AG09319 (cell line): ENCODE measurements at regions not wholly inside any gene's neighbourhood (a gene's known extent, or its start where the extent isn't known, plus 50 kb on each side); places are given as distances from the start of the nearest gene placed in this dataset.
"Not testable (repeated sequence)": the region's sequence is repeated elsewhere in the genome, so short reads cannot be mapped to it uniquely, and the experiment has no call there.

Experiments
- DNase-seq: peaks from one replicate; pipeline ENCODE4 v3.0.0-alpha.2; 2010; ENCODE audit warnings: low read depth; ENCODE audit errors: extremely low read depth
- CTCF ChIP-seq: IDR thresholded peaks from 2 replicates; pipeline ENCODE4 v1.5.1; 2011; ENCODE audit warnings: low read depth, mild to moderate bottlenecking, inconsistent platforms, low read length, moderate library complexity

GRCh38 chr10:85100495-85100894 is 772.1 kb downstream of the CCSER2 start:
- DNase-seq = no peak
- no peak for TF ChIP-seq CTCF

GRCh38 chr10:85105614-85106255 is 777.3 kb downstream of the CCSER2 start:
- TF ChIP-seq CTCF = no peak
- DNase-seq = no peak

GRCh38 chr10:85111271-85111670 is 782.9 kb downstream of the CCSER2 start:
- no peak for TF ChIP-seq CTCF
- DNase-seq = no peak

- no peak for TF ChIP-seq CTCF
- no peak for DNase-seq
Observed at GRCh38 chr10:85124603-85125051, 796.2 kb downstream of the CCSER2 start.

- TF ChIP-seq CTCF = no peak
- no peak for DNase-seq
Observed at GRCh38 chr10:85137253-85137652, 808.9 kb downstream of the CCSER2 start.

GRCh38 chr10:85138046-85138445 is 809.7 kb downstream of the CCSER2 start:
- no peak for TF ChIP-seq CTCF
- DNase-seq = no peak

- DNase-seq = no peak
- no peak for TF ChIP-seq CTCF
Observed at GRCh38 chr10:85139124-85139523, 810.7 kb downstream of the CCSER2 start.

- DNase-seq = not testable (repeated sequence)
Observed at GRCh38 chr10:85141520-85141919, 813.1 kb downstream of the CCSER2 start.
